HepG2 (cell line): ENCODE measurements at regions not wholly inside any gene's neighbourhood (a gene's known extent, or its start where the extent isn't known, plus 50 kb on each side); places are given as distances from the start of the nearest gene placed in this dataset.

ENCODE experiments used
- GPN1 ChIP-seq: sonication (generic); formaldehyde crosslinking; IDR thresholded peaks from 2 replicates; pipeline ENCODE4 v1.5.1; 2020; ENCODE audit warnings: missing genetic modification reagents, borderline replicate concordance
- HCFC1 ChIP-seq: fragments of 150-350 bp; IDR thresholded peaks from 2 replicates; pipeline ENCODE4 v1.6.1; 2014; ENCODE audit warnings: low read depth, low read length
- HDAC6 ChIP-seq: fragments of 200-600 bp; sonication (generic); IDR thresholded peaks from 2 replicates; pipeline ENCODE4 v1.7.0; 2017; ENCODE audit warnings: mild to moderate bottlenecking, antibody characterized with exemption, low read length, low read depth
- RARA ChIP-seq: IDR thresholded peaks from 2 replicates; pipeline ENCODE4 v1.6.1; 2016; ENCODE audit warnings: missing genetic modification reagents, missing compliant biosample characterization
- RERE ChIP-seq: IDR thresholded peaks from 2 replicates; pipeline ENCODE4 v1.6.1; 2016; ENCODE audit warnings: low read depth, missing genetic modification reagents, missing compliant biosample characterization
- U2AF1 ChIP-seq: fragments of 200-400 bp; formaldehyde crosslinking; optimal IDR thresholded peaks from 2 replicates; pipeline ENCODE3; 2017; ENCODE audit warnings: mild to moderate bottlenecking, low read depth, low read length
- USF2 ChIP-seq, 2 experiments: sonication (generic) in 1 of 2; formaldehyde crosslinking in 1 of 2; IDR thresholded peaks; 2 replicates each; pipeline versions ENCODE4 v1.5.1 to v1.6.1; 2011 to 2020; ENCODE audit warnings: borderline replicate concordance in 1 of 2, low read depth in 1 of 2, low read length in 1 of 2, mild to moderate bottlenecking in 1 of 2, missing genetic modification reagents in 1 of 2, moderate library complexity in 1 of 2

- TF ChIP-seq USF2 (IDR thresholded peaks at IDR 0.05; ENCODE audit: low read depth, low read length) (no peak), USF2 (CRISPR knock-in tag; IDR thresholded peaks at IDR 0.05; ENCODE audit: borderline replicate concordance) (no peak), RARA (CRISPR knock-in tag) (no peak), RERE (CRISPR knock-in tag) (no peak), HCFC1 (no peak), U2AF1 (no peak), GPN1 (CRISPR knock-in tag) (no peak), HDAC6 (no peak)
Measured at GRCh38 chr5:53826504-53826903, 266.1 kb downstream of the NDUFS4 start (continued).
